ENCODE measurements at regions not wholly inside any gene's neighbourhood (a gene's known extent, or its start where the extent isn't known, plus 50 kb on each side); places are given as distances from the start of the nearest gene placed in this dataset.

DNA sequence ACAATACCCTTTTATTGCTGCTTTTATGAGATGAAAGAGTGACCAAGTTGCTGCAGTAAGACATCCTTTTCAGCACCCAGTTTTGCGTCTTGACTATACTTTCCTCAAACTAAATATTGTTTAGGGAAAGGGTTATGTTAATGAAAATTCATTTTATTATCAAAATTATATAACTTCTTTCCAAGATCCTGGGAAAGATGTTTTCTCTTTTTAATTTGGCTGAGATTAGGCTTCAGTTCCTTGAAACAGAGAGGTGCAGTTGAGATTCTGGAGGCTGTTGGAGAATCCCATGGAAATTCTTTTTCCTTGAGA, 91.6 kb upstream of the KCNA3 start:
- intact Hi-C loops (cut with micrococcal nuclease) = loop anchor here (1.0 kb wide), 6 partner anchors 17 to 242 kb away; no protein-coding TSS in a partner anchor

DNA sequence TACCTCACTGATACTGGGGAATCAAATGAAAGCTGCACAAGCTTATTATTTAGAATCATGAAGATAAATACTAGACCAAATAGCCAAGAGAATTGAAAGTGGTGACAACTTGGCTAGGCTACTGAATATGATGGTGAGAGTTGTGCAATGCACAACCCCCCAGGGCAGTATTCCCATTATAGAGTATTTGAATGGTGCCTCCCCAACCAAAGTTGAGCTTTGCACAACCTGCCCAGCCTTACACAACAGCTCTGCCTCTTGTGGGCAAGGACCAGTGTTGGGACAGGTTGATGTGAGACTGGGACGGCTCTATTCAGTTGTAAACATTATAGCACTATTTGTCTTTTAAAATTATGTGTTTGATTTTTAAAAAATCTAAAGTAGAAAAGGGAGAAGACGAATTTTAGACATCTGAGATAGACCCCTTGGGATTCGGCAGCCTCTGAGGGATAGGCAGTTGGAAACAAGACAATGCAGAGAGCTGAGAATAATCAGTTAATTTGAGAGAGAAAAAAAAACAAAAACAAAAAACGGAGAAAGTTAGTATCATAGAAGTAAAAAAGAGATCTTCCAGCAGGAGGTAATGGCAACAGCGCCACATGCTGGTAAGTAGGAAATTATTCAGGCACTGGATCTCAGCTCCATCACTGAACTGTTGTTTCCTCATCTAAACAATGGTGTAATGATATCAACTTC, 91.0 kb upstream of the KCNA3 start:
- intact Hi-C loops (cut with micrococcal nuclease) = loop anchor here (1.0 kb wide), 6 partner anchors 18 to 241 kb away; no protein-coding TSS in a partner anchor

DNA sequence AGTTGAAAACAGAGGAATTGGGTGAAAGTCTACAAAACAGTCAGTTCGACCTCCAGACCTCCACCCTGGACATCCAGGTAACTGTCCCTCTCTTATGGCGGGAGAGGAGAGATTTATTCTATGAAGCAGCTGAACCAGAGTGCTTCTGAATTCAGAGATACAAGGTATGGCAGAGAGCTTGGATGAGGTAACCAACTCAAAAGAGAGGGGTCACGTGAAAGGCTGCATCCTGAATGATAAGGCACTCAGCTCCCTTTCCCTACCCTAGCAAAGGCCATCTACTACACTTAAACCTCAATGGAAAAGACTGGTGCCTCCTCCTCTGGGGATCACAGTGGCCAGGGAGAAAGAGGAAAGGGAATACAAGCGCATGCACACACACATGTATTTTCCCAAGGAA, 88.4 kb upstream of the KCNA3 start:
- intact Hi-C loops (cut with micrococcal nuclease) = no loop called here

DNA sequence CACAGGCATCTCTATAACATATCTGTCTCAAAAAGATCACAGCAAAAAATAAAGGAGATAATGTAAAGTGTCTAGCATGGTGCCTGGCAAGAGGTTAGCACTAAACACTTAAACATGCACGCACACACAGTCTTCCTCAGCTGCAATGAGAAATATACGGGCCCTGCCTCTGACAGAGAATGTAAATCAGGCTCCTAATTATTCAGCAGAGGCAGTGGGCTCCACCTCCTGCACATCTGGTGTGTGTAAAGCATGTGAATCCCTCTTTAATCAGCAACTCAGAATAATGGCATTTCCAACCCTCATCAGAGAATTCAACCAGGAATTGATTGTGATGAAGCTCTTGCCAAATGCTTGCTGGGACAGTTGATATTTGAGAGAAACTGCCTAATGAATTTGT, 85.6 kb upstream of the KCNA3 start:
- intact Hi-C loops (cut with micrococcal nuclease) = no loop called here

DNA sequence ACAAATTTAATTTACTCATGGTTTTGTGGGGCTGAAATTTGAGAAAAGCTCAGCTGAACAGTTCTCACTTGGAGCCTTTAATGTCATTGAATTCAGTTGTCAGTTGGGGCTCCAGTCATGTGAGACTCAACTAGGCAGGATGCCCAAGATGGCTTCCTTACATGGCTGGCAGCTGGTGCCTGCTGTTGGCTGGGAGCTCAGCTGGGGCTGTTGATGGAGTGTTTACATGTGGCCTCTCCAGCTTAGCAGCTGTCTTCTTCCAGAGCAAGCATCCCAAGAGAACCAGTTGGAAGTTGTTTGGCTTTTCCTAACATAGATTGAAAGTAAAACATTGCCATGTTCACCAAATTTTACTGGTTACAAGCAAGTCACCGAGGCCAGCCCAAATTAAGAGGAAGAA, 81.8 kb upstream of the KCNA3 start:
- intact Hi-C loops (cut with micrococcal nuclease) = no loop called here

DNA sequence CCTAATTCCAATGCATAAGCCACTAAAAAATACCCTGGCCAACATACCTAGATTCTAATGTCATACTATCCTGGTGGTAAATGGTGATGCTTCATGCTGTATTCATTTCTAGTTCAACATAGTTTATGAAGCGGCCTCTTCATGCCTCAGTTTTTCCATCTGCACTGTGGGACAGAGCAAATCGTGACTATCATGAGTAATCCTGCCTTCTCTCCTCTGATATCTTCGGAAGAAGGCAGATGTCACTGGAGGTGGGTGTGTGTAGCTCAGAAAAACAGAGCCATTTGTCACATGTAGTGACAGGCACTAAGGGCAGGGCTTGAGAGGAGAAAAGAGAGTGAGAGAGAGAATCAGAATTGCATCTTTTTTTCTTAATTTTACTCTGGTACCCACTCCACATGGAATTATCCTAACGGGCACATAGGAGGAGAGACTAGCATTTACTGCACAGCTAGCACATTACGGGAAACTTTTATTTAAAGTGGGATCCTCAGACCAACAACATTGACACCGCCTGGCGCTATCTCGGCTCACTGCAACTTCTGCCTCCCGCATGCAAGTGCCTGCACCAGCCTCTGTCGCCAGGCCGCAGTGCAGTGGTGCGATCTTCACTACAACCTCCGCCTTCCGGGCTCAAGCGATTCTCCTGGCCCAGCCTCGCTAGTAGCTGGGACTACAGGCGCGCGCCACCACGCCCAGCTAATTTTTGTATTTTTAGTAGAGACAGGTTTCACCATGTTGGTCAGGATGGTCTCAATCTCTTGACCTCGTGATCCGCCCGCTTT, 78.4 kb upstream of the KCNA3 start:
- intact Hi-C loops (cut with micrococcal nuclease) = no loop called here

DNA sequence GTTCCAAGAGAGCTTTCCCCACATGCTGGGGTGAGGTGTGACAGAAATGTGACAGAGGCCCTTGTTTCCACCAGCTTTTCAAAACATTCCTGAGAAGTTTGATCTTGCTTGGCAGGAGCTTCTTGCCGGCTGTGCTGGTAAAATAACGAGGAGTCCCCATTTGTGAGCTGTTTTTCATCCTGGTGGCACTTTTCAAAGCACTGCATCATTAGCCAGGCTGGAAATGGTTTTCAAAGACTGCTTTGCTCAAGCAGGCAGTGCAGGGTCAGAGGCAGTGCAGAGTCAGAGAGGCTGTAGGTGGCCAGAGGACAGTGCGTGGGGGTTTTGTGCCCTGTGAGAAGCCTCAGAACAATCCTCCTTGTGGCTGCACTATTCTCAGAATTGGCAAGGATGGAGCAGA, 75.8 kb upstream of the KCNA3 start:
- intact Hi-C loops (cut with micrococcal nuclease) = no loop called here

DNA sequence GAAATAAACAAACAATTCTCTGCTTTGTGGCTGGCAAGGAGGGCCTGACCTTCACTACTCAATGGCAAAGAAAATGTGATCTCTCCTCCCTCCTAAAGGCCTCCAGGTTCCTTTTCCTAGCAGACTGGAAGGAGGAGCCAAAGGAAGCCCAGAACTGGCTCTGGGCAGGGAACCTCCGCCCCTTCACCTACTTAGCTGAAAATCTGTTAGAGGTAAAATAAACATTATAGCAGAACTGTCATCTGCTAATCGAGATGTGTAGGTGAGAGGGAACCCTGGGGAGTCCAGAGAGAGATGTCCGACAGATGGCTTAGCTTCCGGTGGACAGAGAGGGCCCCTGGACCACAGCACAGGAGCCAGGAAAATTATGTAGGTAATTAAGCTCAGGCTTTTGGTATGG, 75.2 kb upstream of the KCNA3 start:
- intact Hi-C loops (cut with micrococcal nuclease) = loop anchor here (5.0 kb wide), 2 partner anchors 38 to 118 kb away; no protein-coding TSS in a partner anchor

DNA sequence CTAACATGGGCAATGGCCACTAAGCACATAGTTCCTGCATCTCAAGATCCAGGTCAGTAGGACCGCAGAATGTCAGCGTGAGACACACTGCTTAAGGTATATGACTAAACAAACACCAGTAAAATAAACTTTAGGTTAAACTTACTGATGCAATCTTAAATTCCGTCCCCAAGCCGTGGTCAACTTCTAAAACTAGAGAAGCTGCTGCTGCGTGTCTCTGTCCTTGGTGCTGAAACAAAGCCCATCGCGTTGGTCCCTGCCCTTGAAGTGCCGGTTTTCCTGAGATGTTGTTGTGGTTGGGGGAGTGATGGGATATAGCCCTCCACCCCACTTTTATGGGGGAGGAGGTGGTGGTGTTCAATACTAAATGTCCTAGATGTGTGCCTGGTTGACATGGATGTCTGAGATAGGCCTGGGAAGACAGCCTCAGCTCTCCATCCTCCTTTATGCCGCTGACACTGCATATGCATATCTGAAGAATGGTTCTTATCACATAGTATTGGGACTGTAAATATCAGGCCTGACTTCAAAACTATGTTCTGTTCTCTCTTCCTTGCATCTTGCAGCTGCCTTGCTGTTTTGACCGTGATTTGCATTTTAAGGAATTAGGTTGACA, 72.0 kb upstream of the KCNA3 start:
- intact Hi-C loops (cut with micrococcal nuclease) = loop anchor here (1.0 to 5.0 kb wide), 5 partner anchors 34 to 127 kb away; no protein-coding TSS in a partner anchor

DNA sequence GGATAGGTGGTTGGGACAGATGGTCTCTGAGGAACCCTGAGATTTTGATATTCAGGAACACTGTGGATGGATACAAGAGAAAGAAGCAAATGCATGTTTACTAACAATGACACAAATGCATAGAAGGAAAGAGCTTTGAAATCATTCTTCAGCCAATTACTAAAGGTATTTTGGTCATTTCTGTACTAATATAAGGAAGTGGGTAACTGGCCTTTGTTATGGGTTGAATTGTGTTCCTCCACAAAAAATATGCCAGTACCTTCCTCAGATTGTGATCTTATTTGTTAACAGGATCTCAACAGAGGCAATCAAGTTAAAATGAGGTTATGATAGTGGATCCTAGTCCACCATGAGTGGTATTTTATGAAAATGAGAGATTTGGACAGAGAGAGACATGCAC, 68.7 kb upstream of the KCNA3 start:
- intact Hi-C loops (cut with micrococcal nuclease) = no loop called here

DNA sequence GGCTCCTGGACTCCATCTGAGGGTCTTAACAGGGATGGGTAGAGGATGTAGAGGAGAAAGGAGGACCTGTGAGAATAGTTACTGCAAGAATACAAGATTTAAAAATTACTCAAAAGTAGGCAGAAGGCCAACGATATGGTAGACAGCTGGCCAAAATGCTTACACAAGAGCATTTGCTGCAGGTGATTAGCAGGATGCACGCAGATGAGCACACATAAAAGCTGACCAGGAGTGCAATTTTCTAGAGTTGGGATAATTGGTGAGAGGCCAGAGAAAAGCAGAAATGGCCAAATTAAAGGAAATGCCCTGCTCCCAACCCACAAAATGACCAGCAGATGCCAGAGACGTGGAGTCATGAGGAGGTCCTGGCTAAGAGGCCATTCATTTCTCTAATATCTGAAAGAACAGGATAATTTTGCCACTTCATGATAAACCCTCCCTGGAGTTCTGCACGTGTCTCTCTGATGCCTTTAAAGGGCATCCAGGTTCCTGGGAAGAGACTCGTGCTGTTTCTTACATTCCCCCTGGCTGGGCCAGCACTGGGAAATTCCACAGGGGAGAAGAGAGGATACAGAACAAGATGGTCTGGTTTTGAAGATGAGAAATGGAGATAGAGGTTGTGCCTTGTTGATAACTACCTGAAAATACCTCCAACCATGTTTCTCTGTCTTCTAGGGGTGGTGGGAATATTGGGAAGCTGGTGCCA, 62.3 kb upstream of the KCNA3 start:
- intact Hi-C loops (cut with micrococcal nuclease) = no loop called here

DNA sequence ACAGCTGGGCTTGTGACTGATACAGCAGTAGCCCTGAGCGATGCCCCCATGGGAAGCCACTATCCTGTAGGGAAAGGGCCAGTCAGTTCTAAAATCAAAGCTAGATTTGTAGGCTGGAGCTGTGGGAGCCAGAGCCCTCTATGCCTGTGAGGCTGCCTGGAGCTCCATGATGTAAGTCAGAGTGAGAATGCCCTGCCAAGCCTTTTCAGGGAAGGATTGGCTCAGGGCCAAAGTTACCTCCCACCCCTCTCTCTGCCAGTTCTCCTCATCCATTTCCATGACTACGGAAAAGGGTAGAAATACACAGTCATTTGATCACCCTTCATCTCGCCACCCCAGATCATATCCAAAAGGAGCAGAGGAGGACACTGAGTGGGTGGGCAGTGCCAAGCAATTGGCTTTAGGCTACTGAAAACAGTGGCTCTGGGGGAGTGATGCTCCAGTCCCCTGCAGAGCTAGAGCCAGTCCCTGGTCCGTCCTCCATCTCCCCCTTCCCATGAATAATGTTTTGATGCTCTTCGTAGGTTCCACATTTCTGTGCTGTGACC, 59.5 kb upstream of the KCNA3 start:
- intact Hi-C loops (cut with micrococcal nuclease) = no loop called here

DNA sequence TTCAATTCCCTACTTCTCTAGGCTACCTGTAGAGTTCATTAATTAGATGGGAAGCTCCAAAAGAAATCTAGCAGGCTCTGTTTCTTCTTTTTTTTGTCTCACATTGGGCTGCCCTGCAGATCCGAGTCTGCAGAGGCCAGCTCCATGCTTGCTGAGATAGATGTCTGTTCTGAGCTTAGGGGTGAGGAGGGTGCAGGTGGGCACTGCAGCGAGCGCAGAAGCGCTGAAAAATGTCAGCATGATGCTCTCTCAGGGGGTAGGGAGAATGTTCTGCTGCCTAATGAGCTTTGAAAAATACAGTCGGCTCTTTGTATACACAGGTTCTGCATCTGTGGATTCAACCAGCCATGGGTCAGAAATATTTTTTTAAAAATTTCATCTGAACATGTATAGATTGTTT, 56.8 kb upstream of the KCNA3 start:
- intact Hi-C loops (cut with micrococcal nuclease) = no loop called here

DNA sequence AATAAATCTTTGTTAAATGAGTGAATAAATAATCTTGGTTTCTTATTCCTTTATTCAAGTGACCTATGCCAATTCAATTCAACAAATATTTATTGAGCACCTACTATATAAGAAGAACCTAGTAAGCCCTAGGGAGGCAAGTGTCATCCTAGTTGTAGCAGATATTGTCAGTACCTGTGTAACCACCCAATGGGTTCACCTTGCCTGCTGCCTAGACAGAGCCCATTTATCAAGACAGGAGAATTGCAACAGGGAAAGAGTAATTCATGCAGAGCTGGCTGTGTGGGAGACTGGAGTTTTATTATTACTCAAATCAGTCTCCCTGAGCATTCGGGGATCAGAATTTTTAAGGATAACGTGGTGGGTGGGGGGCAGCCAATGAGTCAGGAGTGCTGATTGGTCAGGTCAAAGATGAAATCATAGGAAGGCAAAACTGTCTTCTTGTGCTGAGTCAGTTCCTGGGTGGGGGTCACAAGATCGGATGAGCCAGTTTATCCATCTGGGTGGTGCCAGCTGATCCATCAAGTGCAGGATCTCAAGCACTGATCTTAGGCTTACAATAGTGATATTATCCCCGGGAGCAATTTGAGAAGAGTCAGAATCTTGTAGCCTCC, 53.8 kb upstream of the KCNA3 start:
- intact Hi-C loops (cut with micrococcal nuclease) = loop anchor here (5.0 kb wide), 1 partner anchor 51 kb away; no protein-coding TSS in a partner anchor

DNA sequence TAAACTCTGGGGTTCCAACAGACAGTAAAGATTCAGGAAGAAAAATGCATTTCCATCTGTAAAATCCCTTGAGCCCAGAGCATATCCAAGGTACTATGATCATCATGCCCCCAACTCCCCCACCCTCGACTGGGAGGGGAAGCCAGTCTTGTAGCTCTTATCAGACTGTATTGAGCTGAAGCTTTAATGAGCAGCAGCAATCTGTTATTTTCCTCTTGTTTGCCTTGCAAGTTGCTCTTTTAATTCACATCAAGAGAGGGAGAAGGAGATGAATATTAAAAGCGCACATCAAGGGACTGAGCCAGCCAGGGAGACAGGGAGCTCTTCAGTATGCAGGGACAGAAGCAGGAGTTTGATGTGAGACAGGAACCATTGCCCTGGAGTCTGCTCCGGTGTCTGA, 52.5 kb upstream of the KCNA3 start:
- intact Hi-C loops (cut with micrococcal nuclease) = loop anchor here (5.0 kb wide), 1 partner anchor 50 kb away; no protein-coding TSS in a partner anchor

DNA sequence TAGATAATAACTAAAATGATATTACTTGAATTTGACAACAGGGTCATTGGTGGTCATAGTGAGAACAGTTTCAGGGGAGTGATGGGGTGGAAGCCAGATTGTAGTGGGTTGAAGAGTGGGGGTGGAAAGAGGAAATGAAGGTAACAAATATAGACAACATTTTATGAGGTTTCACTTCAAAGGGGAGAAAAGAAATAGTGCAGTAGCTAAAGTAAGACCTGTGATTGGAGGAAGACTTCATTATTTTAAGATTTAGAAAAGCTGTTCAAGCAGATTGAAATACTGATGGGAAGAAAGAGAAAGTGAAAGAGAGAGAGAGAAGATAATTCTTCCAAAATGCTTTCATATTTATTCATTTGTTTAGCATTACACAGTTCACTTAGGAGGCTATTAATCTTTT, 52.0 kb upstream of the KCNA3 start:
- intact Hi-C loops (cut with micrococcal nuclease) = loop anchor here (5.0 kb wide), 1 partner anchor 49 kb away; no protein-coding TSS in a partner anchor
